Motor neuron (in vitro differentiated cells): ENCODE measurements at regions not wholly inside any gene's neighbourhood (a gene's known extent, or its start where the extent isn't known, plus 50 kb on each side); places are given as distances from the start of the nearest gene placed in this dataset.

Experiments
- ATAC-seq, 8 experiments: fragments of 200-7000 bp; cut with Tn5 transposase; replicated peaks in 6 of 8; 2 replicates each; pipeline ENCODE4 v1.8.0; 2021; ENCODE audit warnings: mild to moderate bottlenecking in 8 of 8, moderate library complexity in 8 of 8
- H3K27ac ChIP-seq, 2 donors: fragments of 250-450 bp; sonication (Bioruptor Pico); 2 replicates each; pipeline ENCODE4 v1.9.0; 2021; ENCODE audit warnings: antibody characterized with exemption in 2 of 2, mild to moderate bottlenecking in 2 of 2, moderate library complexity in 1 of 2
- H3K4me1 ChIP-seq, 2 donors: fragments of 250-450 bp; sonication (Bioruptor Pico); replicated peaks in 1 of 2; 2 replicates each; pipeline ENCODE4 v1.6.1; 2021; ENCODE audit warnings: antibody characterized with exemption in 2 of 2, mild to moderate bottlenecking in 2 of 2, moderate library complexity in 1 of 2
- H3K4me3 ChIP-seq, 5 donors: fragments of 250-450 bp; sonication (Bioruptor Pico); 2 replicates each; pipeline ENCODE4 v1.9.0; 2021; ENCODE audit warnings: antibody characterized with exemption in 5 of 5, mild to moderate bottlenecking in 5 of 5, moderate library complexity in 4 of 5
- WGBS, 10 experiments: fragments of 450-650 bp; shearing (Covaris generic); methylation state at CpG; one replicate each; pipeline ENCODE4 v1.0.0; 2022; 5-methylcytosine and 5-hydroxymethylcytosine counted together
- in situ Hi-C, 9 experiments: fragments of 400-800 bp; cut with MboI; loops; one replicate each; pipeline ENCODE4 v1.15.0; 2021; ENCODE audit warnings: low sequenced_read_pairs in 9 of 9, low pct_unique_long_range_greater_than_20kb in 2 of 9; ENCODE audit not compliant: unreplicated experiment in 9 of 9

- H3K4me1 ChIP-seq: peaks cover 0 to 2% of the 10 kb centered on the region in 2 donors
- 73 to 100% (median 89%) methylated on average over 1 to 2 of the region's 2 CpGs for WGBS, 10 experiments
- ATAC-seq: no peak
- H3K4me3 ChIP-seq: no peak overlapping the region
- no peak overlapping the region for H3K27ac ChIP-seq
- in situ Hi-C loops: loop anchor here in 1 of 9 experiments (25.0 kb wide), 1 partner anchor 1003 kb away; no protein-coding TSS in a partner anchor
Measured at GRCh38 chr4:123109139-123109538, 186.7 kb upstream of the NUDT6 start.

GRCh38 chr4:123110147-123110546 is 187.8 kb upstream of the NUDT6 start:
- 67 to 100% (median 100%) methylated on average over 1 of the region's 1 CpG; no CpG with 5 or more reads in 2 of the 10 experiments for WGBS, 10 experiments
- Histone ChIP-seq H3K4me3 (no peak overlapping the region), H3K4me1 (no peaks in the 10 kb centered on the region), H3K27ac (no peak overlapping the region)
- in situ Hi-C loops: loop anchor here in 1 of 9 experiments (25.0 kb wide), 1 partner anchor 1002 kb away; no protein-coding TSS in a partner anchor
- ATAC-seq: no peak

- no peak for ATAC-seq
- no peak overlapping the region for H3K4me3 ChIP-seq
- no peaks in the 10 kb centered on the region for H3K4me1 ChIP-seq
- in situ Hi-C loops: loop anchor here in 1 of 9 experiments (25.0 kb wide), 1 partner anchor 1002 kb away; no protein-coding TSS in a partner anchor
- no peak overlapping the region for H3K27ac ChIP-seq
- WGBS, 10 experiments: 50 to 100% (median 94%) methylated on average over 1 to 2 of the region's 2 CpGs; no CpG with 5 or more reads in 1 of the 10 experiments
Measured at GRCh38 chr4:123110685-123111084, 188.3 kb upstream of the NUDT6 start.

GRCh38 chr4:123113155-123113554 is 190.8 kb upstream of the NUDT6 start:
- in situ Hi-C loops: loop anchor here in 1 of 9 experiments (25.0 kb wide), 1 partner anchor 999 kb away; no protein-coding TSS in a partner anchor
- Histone ChIP-seq H3K27ac (no peak overlapping the region), H3K4me1 (no peaks in the 10 kb centered on the region), H3K4me3 (no peak overlapping the region)
- 0 to 100% (median 85%) methylated on average over 1 to 3 of the region's 3 CpGs for WGBS, 10 experiments
- peak in 2 of 8 experiments; percentile 22 to 42 for ATAC-seq

GRCh38 chr4:123114084-123114914 is 191.9 kb upstream of the NUDT6 start:
- ATAC-seq: no peak
- in situ Hi-C loops: loop anchor here in 1 of 9 experiments (25.0 kb wide), 1 partner anchor 998 kb away; no protein-coding TSS in a partner anchor
- 82 to 100% (median 92%) methylated on average over 1 to 4 of the region's 9 CpGs; no CpG with 5 or more reads in 5 of the 10 experiments for WGBS, 10 experiments
- Histone ChIP-seq H3K27ac (no peak overlapping the region), H3K4me1 (no peaks in the 10 kb centered on the region), H3K4me3 (no peak overlapping the region)

GRCh38 chr4:123114915-123115756 is 192.7 kb upstream of the NUDT6 start:
- ATAC-seq: no peak
- in situ Hi-C loops: loop anchor here in 1 of 9 experiments (25.0 kb wide), 1 partner anchor 997 kb away; no protein-coding TSS in a partner anchor
- Histone ChIP-seq H3K4me3 (no peak overlapping the region), H3K27ac (no peak overlapping the region), H3K4me1 (no peaks in the 10 kb centered on the region)
- WGBS, 10 experiments: 93 to 100% (median 97%) methylated on average over 1 to 3 of the region's 39 CpGs; no CpG with 5 or more reads in 6 of the 10 experiments

- in situ Hi-C loops: loop anchor here in 1 of 9 experiments (25.0 kb wide), 1 partner anchor 996 kb away; no protein-coding TSS in a partner anchor
- 94 to 100% (median 100%) methylated on average over 1 of the region's 1 CpG for WGBS, 10 experiments
Measured at GRCh38 chr4:123116412-123116811, 194.0 kb upstream of the NUDT6 start.

GRCh38 chr4:123120473-123120872 is 198.1 kb upstream of the NUDT6 start:
- Histone ChIP-seq H3K4me1 (no peaks in the 10 kb centered on the region), H3K4me3 (no peak overlapping the region), H3K27ac (no peak overlapping the region)
- in situ Hi-C loops: loop anchor here in 1 of 9 experiments (25.0 kb wide), 1 partner anchor 992 kb away; no protein-coding TSS in a partner anchor
- 67 to 100% (median 100%) methylated on average over 1 of the region's 1 CpG; no CpG with 5 or more reads in 4 of the 10 experiments for WGBS, 10 experiments
- ATAC-seq: no peak

More at GRCh38 chr4:123116412-123116811, 194.0 kb upstream of the NUDT6 start:
- H3K27ac ChIP-seq: no peak overlapping the region
- H3K4me1 ChIP-seq: no peaks in the 10 kb centered on the region
- no peak for ATAC-seq
- H3K4me3 ChIP-seq: no peak overlapping the region

- H3K27ac ChIP-seq: no peak overlapping the region
- H3K4me1 ChIP-seq: no peaks in the 10 kb centered on the region
- in situ Hi-C loops: loop anchor here in 1 of 9 experiments (25.0 kb wide), 1 partner anchor 991 kb away; no protein-coding TSS in a partner anchor
- 77 to 100% (median 91%) methylated on average over 1 to 2 of the region's 2 CpGs for WGBS, 10 experiments
- ATAC-seq: peak in 1 of 8 experiments; percentile 31
- no peak overlapping the region for H3K4me3 ChIP-seq
Measured at GRCh38 chr4:123121241-123121907, 199.0 kb upstream of the NUDT6 start.

- WGBS, 10 experiments: 45 to 100% (median 97%) methylated on average over 1 of the region's 1 CpG
- in situ Hi-C loops: loop anchor here in 4 of 9 experiments (25.0 kb wide), 3 partner anchors 262 to 987 kb away; partner anchors contain the start of gene SPRY1 (in 3 of the 4)
- no peak for ATAC-seq
- Histone ChIP-seq H3K4me1 (no peaks in the 10 kb centered on the region), H3K27ac (no peak overlapping the region), H3K4me3 (no peak overlapping the region)
Measured at GRCh38 chr4:123125477-123125876, 203.1 kb upstream of the NUDT6 start.

- 0 to 100% (median 68%) methylated on average over 1 of the region's 1 CpG; no CpG with 5 or more reads in 2 of the 10 experiments for WGBS, 10 experiments
- Histone ChIP-seq H3K4me1 (no peaks in the 10 kb centered on the region), H3K27ac (no peak overlapping the region), H3K4me3 (no peak overlapping the region)
- ATAC-seq: peak in 1 of 8 experiments; percentile 41
- in situ Hi-C loops: loop anchor here in 4 of 9 experiments (25.0 kb wide), 3 partner anchors 260 to 985 kb away; partner anchors contain the start of gene SPRY1 (in 3 of the 4)
Measured at GRCh38 chr4:123127218-123127617, 204.8 kb upstream of the NUDT6 start.

GRCh38 chr4:123127875-123128274 is 205.5 kb upstream of the NUDT6 start:
- WGBS, 10 experiments: 56 to 100% (median 100%) methylated on average over 1 to 2 of the region's 2 CpGs
- in situ Hi-C loops: loop anchor here in 4 of 9 experiments (25.0 kb wide), 3 partner anchors 259 to 984 kb away; partner anchors contain the start of gene SPRY1 (in 3 of the 4)
- Histone ChIP-seq H3K4me1 (no peaks in the 10 kb centered on the region), H3K4me3 (no peak overlapping the region), H3K27ac (no peak overlapping the region)
- no peak for ATAC-seq
